HG03354 (cell line): ENCODE measurements at regions not wholly inside any gene's neighbourhood (a gene's known extent, or its start where the extent isn't known, plus 50 kb on each side); places are given as distances from the start of the nearest gene placed in this dataset.

ENCODE experiments used
- ATAC-seq: cut with Tn5 transposase; IDR thresholded peaks from one replicate; pipeline ENCODE4 v1.9.1; 2021; ENCODE audit warnings: mild to moderate bottlenecking; ENCODE audit not compliant: unreplicated experiment, poor library complexity, severe bottlenecking

GRCh38 chr5:114969482-114969881 is 200.2 kb downstream of the TRIM36 start:
- no peak for ATAC-seq

GRCh38 chr5:114957384-114957783 is 212.3 kb downstream of the TRIM36 start:
- ATAC-seq: no peak

GRCh38 chr5:114953565-114953964 is 216.1 kb downstream of the TRIM36 start:
- ATAC-seq: no peak

- no peak for ATAC-seq
These were observed 216.8 kb downstream of the TRIM36 start for GRCh38 chr5:114952876-114953275.

- ATAC-seq: no peak
These were observed 220.0 kb downstream of the TRIM36 start for GRCh38 chr5:114949756-114950155.

GRCh38 chr5:114948986-114949621 is 220.6 kb downstream of the TRIM36 start:
- no peak for ATAC-seq

- ATAC-seq: no peak
These were observed 221.3 kb downstream of the TRIM36 start for GRCh38 chr5:114948363-114948762.

- no peak for ATAC-seq
These were observed 229.0 kb downstream of the TRIM36 start for GRCh38 chr5:114940709-114941108.

- no peak for ATAC-seq
These were observed 234.2 kb downstream of the TRIM36 start for GRCh38 chr5:114935490-114935889.

- ATAC-seq: no peak
These were observed 240.9 kb downstream of the TRIM36 start for GRCh38 chr5:114928644-114929462.

GRCh38 chr5:114924769-114925168 is 244.9 kb downstream of the TRIM36 start:
- no peak for ATAC-seq

- no peak for ATAC-seq
These were observed 257.4 kb downstream of the TRIM36 start for GRCh38 chr5:114912189-114912920.

- no peak for ATAC-seq
These were observed 259.0 kb downstream of the TRIM36 start for GRCh38 chr5:114910727-114911126.

- ATAC-seq: no peak
These were observed 260.3 kb downstream of the TRIM36 start for GRCh38 chr5:114909424-114909823.

- no peak for ATAC-seq
These were observed 265.9 kb downstream of the TRIM36 start for GRCh38 chr5:114903767-114904166.

- no peak for ATAC-seq
These were observed 271.1 kb downstream of the TRIM36 start for GRCh38 chr5:114898602-114899001.

- no peak for ATAC-seq
These were observed 286.0 kb downstream of the TRIM36 start for GRCh38 chr5:114883675-114884074.

GRCh38 chr5:114859438-114859735 is 310.3 kb downstream of the TRIM36 start:
- no peak for ATAC-seq

GRCh38 chr5:114858665-114859437 is 310.9 kb downstream of the TRIM36 start:
- no peak for ATAC-seq

GRCh38 chr5:114857941-114858551 is 311.7 kb downstream of the TRIM36 start:
- ATAC-seq: no peak
